Tibial artery (tissue), 4 donors: ENCODE measurements at regions not wholly inside any gene's neighbourhood (a gene's known extent, or its start where the extent isn't known, plus 50 kb on each side); places are given as distances from the start of the nearest gene placed in this dataset.

ENCODE experiments used
- DNase-seq, 2 donors: peaks; one replicate each; pipeline ENCODE4 v3.0.0-alpha.2; 2019
- H3K27ac ChIP-seq, 2 donors: fragments of 200-600 bp; sonication (generic) in 1 of 2; 1 replicate in 1 of 2; 2 replicates in 1 of 2; pipeline ENCODE4 v1.5.1; 2018 to 2019; ENCODE audit warnings: mild to moderate bottlenecking in 1 of 2
- H3K27me3 ChIP-seq, 2 donors: fragments of 200-600 bp; sonication (generic) in 1 of 2; one replicate each; pipeline versions ENCODE4 v1.5.1 to v1.6.0; 2016 to 2019
- H3K36me3 ChIP-seq, 3 donors: fragments of 200-600 bp; sonication (generic) in 2 of 3; one replicate each; pipeline ENCODE4 v1.5.1; 2016 to 2019; ENCODE audit warnings: mild to moderate bottlenecking in 2 of 3
- H3K4me1 ChIP-seq, 4 donors: fragments of 200-600 bp; sonication (generic) in 2 of 4; 1 replicate in 3 of 4; 2 replicates in 1 of 4; pipeline ENCODE4 v1.5.1; 2016 to 2019
- H3K4me3 ChIP-seq, 2 donors: fragments of 200-600 bp; sonication (generic) in 1 of 2; 1 replicate in 1 of 2; 2 replicates in 1 of 2; pipeline ENCODE4 v1.5.1; 2018 to 2019; ENCODE audit warnings: mild to moderate bottlenecking in 2 of 2
- H3K9me3 ChIP-seq, 3 donors: fragments of 200-600 bp; sonication (generic) in 1 of 3; one replicate each; pipeline ENCODE4 v1.5.1; 2016 to 2019
- intact Hi-C: fragments of 100-400 bp; cut with DNase I; formaldehyde crosslinking; loops from one replicate; pipeline ENCODE4 v1.15.0; 2023; ENCODE audit warnings: low total_unique reads
- TF ChIP-seq, protein P1 (sequence below), 2 experiments: fragments of 200-600 bp in 1 of 2; fragments of 450-650 bp in 1 of 2; IDR thresholded peaks; one replicate each; pipeline ENCODE4 v1.5.1; 2017 to 2019; ENCODE audit warnings: antibody characterized with exemption in 2 of 2, mild to moderate bottlenecking in 1 of 2, moderate library complexity in 1 of 2

DNA sequence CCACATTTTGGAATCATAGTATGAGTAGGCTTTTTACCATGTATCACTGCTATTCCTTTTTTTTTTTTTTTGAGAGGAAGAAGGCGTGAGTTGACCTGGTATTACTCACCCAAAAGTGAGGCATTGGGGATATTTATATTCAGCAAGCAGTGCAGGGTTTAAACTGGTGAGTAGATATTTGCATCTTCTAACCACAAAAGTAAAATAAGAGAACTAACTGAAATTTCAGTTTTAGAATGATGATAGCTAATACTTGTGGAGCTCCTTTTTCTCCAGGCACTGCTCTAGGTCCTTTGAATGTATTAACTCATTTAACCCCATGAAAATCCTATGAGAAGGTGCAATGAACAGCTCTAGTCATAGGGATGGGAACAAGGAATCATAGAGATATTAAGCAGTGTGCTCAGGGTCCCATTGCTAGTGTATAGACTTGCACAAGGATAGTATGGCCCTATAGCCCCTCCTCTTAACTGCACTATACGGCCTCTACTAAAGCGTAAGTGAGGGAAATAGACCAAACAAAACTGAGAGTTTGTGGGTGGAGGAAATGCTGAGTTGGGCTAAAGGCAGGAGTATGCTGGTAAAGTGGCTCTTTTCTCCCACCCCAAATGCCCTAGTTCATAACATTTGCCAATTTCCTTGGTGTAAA, 104.3 kb upstream of the MAX start:
- intact Hi-C loops: no loop called here
- H3K27ac ChIP-seq: no peak overlapping the region
- H3K36me3 ChIP-seq: no peaks in the 10 kb centered on the region
- DNase-seq: no peak
- no peaks in the 10 kb centered on the region for H3K4me1 ChIP-seq
- H3K9me3 ChIP-seq: no peaks in the 10 kb centered on the region
- H3K4me3 ChIP-seq: no peak overlapping the region
- no peaks in the 10 kb centered on the region for H3K27me3 ChIP-seq
- TF ChIP-seq, protein P1, sequence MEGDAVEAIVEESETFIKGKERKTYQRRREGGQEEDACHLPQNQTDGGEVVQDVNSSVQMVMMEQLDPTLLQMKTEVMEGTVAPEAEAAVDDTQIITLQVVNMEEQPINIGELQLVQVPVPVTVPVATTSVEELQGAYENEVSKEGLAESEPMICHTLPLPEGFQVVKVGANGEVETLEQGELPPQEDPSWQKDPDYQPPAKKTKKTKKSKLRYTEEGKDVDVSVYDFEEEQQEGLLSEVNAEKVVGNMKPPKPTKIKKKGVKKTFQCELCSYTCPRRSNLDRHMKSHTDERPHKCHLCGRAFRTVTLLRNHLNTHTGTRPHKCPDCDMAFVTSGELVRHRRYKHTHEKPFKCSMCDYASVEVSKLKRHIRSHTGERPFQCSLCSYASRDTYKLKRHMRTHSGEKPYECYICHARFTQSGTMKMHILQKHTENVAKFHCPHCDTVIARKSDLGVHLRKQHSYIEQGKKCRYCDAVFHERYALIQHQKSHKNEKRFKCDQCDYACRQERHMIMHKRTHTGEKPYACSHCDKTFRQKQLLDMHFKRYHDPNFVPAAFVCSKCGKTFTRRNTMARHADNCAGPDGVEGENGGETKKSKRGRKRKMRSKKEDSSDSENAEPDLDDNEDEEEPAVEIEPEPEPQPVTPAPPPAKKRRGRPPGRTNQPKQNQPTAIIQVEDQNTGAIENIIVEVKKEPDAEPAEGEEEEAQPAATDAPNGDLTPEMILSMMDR (IDR thresholded peaks at IDR 0.05): no peak

DNA sequence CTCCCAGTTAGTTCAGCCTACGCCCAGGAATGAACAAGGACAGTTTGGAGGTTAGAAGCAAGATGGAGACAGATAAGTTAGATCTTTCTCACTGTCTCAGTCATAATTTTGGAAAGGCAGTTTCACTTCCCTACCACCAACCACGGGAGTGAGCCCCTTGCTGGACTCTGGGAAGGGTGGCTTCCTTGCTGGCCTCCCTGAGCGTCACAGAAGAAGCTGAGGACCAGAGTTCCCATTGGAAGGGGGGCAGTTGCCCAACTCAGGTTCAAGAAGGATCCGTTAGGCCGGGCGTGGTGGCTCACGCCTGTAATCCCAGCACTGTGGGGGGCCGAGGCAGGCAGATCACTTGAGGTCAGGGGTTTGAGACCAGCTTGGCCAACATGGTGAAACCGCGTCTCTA, 106.2 kb upstream of the MAX start:
- H3K9me3 ChIP-seq: no peaks in the 10 kb centered on the region
- TF ChIP-seq, protein P1 (IDR thresholded peaks at IDR 0.05): no peak
- no peaks in the 10 kb centered on the region for H3K36me3 ChIP-seq
- H3K4me1 ChIP-seq: no peaks in the 10 kb centered on the region
- no peak overlapping the region for H3K27ac ChIP-seq
- intact Hi-C loops: no loop called here
- no peak for DNase-seq
- H3K4me3 ChIP-seq: no peak overlapping the region
- peaks cover 0 to 2% of the 10 kb centered on the region in 2 donors for H3K27me3 ChIP-seq

DNA sequence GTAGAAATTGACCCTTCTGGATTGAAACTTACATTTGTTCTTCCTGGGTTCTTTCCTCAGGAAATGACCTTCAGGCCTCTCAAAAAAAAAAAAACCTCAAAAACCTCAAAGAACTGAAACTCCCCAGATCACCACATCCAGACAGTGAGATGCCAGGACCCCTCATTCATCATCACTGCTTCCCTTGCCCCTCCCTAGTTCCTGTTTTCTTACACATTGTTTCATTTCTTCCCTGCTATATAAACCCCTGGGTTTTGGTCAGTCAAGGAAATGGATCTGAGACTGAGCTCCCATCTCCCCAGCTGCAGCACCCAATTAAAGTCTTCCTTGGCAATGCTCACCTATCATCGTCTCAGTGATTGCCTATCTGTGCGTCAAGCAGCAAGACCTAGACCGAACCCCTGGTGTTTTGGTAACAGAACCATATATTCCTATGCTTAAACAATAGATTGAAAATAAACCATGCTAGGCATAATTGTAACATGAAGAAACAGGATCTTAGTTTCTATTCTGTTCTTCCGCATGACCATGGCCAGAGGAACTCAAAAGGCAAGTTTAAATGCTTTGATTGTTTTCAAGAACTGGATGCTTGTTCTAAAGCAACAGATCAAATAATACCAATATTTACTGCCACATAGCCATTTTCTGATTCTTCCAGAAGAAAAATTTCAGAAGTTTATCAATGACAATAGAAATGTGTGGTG, 108.0 kb upstream of the MAX start:
- no peak for DNase-seq
- no peak overlapping the region for H3K27ac ChIP-seq
- H3K4me1 ChIP-seq: no peaks in the 10 kb centered on the region
- TF ChIP-seq, protein P1 (IDR thresholded peaks at IDR 0.05): no peak
- intact Hi-C loops: no loop called here
- peaks cover 0 to 2% of the 10 kb centered on the region in 2 donors for H3K27me3 ChIP-seq
- H3K36me3 ChIP-seq: no peaks in the 10 kb centered on the region
- H3K9me3 ChIP-seq: no peaks in the 10 kb centered on the region
- no peak overlapping the region for H3K4me3 ChIP-seq

DNA sequence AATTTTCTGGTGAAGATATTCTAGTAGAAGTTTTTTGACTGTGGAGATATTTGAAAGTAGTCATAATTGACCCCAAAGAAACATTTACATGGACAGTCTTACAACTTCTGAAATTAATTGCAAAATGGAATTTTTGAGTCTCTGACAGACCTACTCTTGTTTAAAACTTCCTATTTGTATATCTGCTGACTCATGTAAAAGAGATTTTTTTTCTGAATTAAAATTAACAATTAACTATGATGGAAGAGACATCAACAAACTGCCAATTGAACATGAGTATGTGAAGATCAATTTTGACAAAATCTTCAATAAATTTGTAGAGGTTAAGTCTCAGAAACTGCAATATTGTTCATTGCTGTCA, 108.5 kb upstream of the MAX start:
- intact Hi-C loops: no loop called here
- Histone ChIP-seq H3K36me3 (no peaks in the 10 kb centered on the region), H3K9me3 (no peaks in the 10 kb centered on the region), H3K4me3 (no peak overlapping the region), H3K4me1 (no peaks in the 10 kb centered on the region), H3K27ac (no peak overlapping the region), H3K27me3 (peaks cover 0 to 2% of the 10 kb centered on the region in 2 donors)
- no peak for DNase-seq
- TF ChIP-seq, protein P1 (IDR thresholded peaks at IDR 0.05): no peak

DNA sequence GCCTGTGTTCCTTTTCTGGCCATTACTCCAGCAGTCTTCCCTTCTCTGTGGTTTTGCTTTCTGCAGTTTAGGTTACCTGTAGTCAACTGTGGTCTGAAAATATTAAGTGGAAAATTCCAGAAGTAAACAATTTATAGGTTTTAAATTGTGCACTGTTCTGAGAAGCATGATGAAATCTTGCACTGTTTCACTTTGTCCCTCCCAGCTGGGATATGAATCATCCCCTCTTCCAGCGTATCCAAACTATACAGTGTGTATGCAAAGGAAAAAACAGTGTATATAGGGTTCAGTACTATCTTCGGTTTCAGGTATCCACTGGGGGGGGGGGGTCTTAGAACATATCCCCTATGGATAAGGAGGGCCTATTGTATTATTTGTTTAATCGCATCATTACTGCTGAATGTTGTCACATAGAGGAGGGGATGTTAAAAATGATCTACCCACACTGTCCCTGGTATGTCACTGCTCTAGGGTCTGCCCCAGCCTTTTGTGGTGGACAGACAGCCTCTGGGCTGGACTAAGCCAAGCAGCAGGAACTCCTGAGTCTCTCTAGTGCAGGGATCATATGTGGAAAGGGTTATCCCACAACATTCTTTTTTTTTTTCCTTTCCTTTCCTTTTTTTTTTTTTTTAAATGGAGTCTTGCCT, 109.1 kb upstream of the MAX start:
- peaks cover 0 to 2% of the 10 kb centered on the region in 2 donors for H3K27me3 ChIP-seq
- no peak for DNase-seq
- H3K27ac ChIP-seq: no peak overlapping the region
- no peaks in the 10 kb centered on the region for H3K36me3 ChIP-seq
- intact Hi-C loops: no loop called here
- no peaks in the 10 kb centered on the region for H3K4me1 ChIP-seq
- no peaks in the 10 kb centered on the region for H3K9me3 ChIP-seq
- TF ChIP-seq, protein P1 (IDR thresholded peaks at IDR 0.05): no peak
- H3K4me3 ChIP-seq: no peak overlapping the region
